CD8-positive, alpha-beta memory T cell (primary cell): ENCODE measurements at regions not wholly inside any gene's neighbourhood (a gene's known extent, or its start where the extent isn't known, plus 50 kb on each side); places are given as distances from the start of the nearest gene placed in this dataset.
"Not testable (repeated sequence)": the region's sequence is repeated elsewhere in the genome, so short reads cannot be mapped to it uniquely, and the experiment has no call there.

Experiments
- CTCF ChIA-PET: fragments of 350-600 bp; sonication (Branson Sonifier 250); formaldehyde crosslinking; loops from one replicate; lab custom pipeline; 2021; ENCODE audit warnings: antibody characterized with exemption; lab: Charles Lee
- POLR2A ChIA-PET: fragments of 350-600 bp; sonication (Branson Sonifier 250); formaldehyde crosslinking; loops from one replicate; lab custom pipeline; 2021; ENCODE audit warnings: antibody characterized with exemption; lab: Charles Lee
- DNase-seq, 5 donors: peaks; one replicate each; pipeline versions ENCODE4 v3.0.0 to v3.0.0-alpha.2; 2020 to 2022; ENCODE audit warnings: mixed read lengths in 1 of 5
- H3K27ac ChIP-seq: one replicate; pipeline ENCODE4 v1.7.0; 2013; ENCODE audit warnings: low read depth, mild to moderate bottlenecking, low read length, moderate library complexity
- H3K27me3 ChIP-seq: 2 replicates; pipeline ENCODE4 v1.7.0; 2013; ENCODE audit warnings: low read length, mild to moderate bottlenecking; ENCODE audit not compliant: insufficient read depth, poor library complexity, severe bottlenecking
- H3K36me3 ChIP-seq: 2 replicates; pipeline ENCODE4 v1.7.0; 2013; ENCODE audit warnings: mild to moderate bottlenecking, low read length, moderate library complexity; ENCODE audit not compliant: insufficient read depth
- H3K4me1 ChIP-seq: 2 replicates; pipeline ENCODE4 v1.7.0; 2013; ENCODE audit warnings: mild to moderate bottlenecking, low read length, moderate library complexity; ENCODE audit not compliant: insufficient read depth
- H3K4me3 ChIP-seq: 2 replicates; pipeline ENCODE4 v1.7.0; 2013; ENCODE audit warnings: mild to moderate bottlenecking, low read length
- H3K9me3 ChIP-seq: 2 replicates; pipeline ENCODE4 v1.7.0; 2013; ENCODE audit warnings: mild to moderate bottlenecking, low read length
- H3K27ac Mint-ChIP-seq, 8 donors: one replicate each; pipeline ENCODE4 v1.8.0; 2020 to 2021; ENCODE audit warnings: mixed read lengths in 8 of 8, mild to moderate bottlenecking in 6 of 8, inconsistent platforms in 3 of 8, moderate library complexity in 3 of 8
- H3K27me3 Mint-ChIP-seq, 2 donors: one replicate each; pipeline ENCODE4 v1.8.0; 2020 to 2021; ENCODE audit warnings: mixed read lengths in 2 of 2, mild to moderate bottlenecking in 1 of 2, moderate library complexity in 1 of 2
- H3K36me3 Mint-ChIP-seq, 3 donors: one replicate each; pipeline ENCODE4 v1.8.0; 2020 to 2021; ENCODE audit warnings: mixed read lengths in 3 of 3, inconsistent platforms in 1 of 3, mild to moderate bottlenecking in 1 of 3
- H3K4me1 Mint-ChIP-seq, 3 donors: one replicate each; pipeline ENCODE4 v1.8.0; 2020 to 2021; ENCODE audit warnings: mixed read lengths in 3 of 3, inconsistent platforms in 1 of 3, mild to moderate bottlenecking in 1 of 3
- H3K4me3 Mint-ChIP-seq, 7 donors: one replicate each; pipeline ENCODE4 v1.8.0; 2020 to 2021; ENCODE audit warnings: mixed read lengths in 7 of 7, mild to moderate bottlenecking in 6 of 7, moderate library complexity in 4 of 7, inconsistent platforms in 2 of 7
- H3K9me3 Mint-ChIP-seq, 5 donors: one replicate each; pipeline ENCODE4 v1.8.0; 2020 to 2022; ENCODE audit warnings: mixed read lengths in 5 of 5, mild to moderate bottlenecking in 3 of 5, moderate library complexity in 2 of 5, inconsistent platforms in 1 of 5

DNA sequence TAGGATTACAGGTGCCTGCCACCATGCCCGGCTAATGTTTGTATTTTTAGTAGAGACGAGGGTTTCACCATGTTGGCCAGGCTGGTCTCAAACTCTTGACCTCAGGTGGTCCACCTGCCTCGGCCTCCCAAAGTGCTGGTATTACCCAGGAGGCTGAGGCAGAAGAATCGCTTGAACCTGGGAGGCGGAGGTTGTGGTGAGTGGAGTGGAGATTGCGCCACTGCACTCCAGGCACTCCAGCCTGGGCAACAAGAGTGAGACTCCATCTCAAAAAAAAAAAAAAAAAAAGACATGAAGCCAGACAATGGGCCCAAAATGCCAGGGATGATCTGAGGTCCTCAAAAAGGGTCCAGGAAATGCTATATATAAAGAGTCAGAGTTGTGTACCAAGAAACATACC is 392.9 kb downstream of the SEC14L1 start:
- DNase-seq, CTCF ChIA-PET: not testable (repeated sequence)

DNA sequence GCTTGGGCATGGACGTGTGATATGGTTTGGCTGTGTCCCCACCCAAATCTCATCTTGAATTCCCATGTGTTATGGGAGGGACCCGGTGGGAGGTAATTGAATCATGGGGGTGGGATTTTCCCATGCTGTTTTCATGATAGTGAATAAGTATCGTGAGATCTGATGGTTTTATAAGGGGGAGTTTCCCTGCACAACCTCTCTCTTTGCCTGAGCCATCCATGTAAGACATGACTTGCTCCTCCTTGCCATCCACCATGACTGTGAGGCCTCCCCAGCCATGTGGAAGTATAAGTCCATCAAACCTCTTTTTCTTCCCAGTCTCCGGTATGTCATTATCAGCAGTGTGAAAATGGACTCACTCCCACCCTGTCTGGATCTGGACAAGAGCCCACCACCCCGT is 393.4 kb downstream of the SEC14L1 start:
- CTCF ChIA-PET: no interaction called here
- Histone ChIP-seq H3K36me3 (no peaks in the 10 kb centered on the region), H3K27me3 (peaks cover 5% of the 10 kb centered on the region), H3K9me3 (no peaks in the 10 kb centered on the region), H3K4me3 (no peak overlapping the region), H3K27ac (no peak overlapping the region), H3K4me1 (no peaks in the 10 kb centered on the region)
- Mint-ChIP-seq H3K27me3 (peaks cover 11 to 28% of the 10 kb centered on the region in 2 donors), H3K4me3 (no peak overlapping the region), H3K9me3 (peaks cover 0 to 5% (median 2%) of the 10 kb centered on the region in 5 donors), H3K27ac (peak overlapping the region in 1 of 8 donors; percentile 43), H3K4me1 (peaks cover 8 to 16% (median 10%) of the 10 kb centered on the region in 3 donors), H3K36me3 (no peaks in the 10 kb centered on the region)
- POLR2A ChIA-PET: no interaction called here
- no peak for DNase-seq

More for the DNA sequence above, 392.9 kb downstream of the SEC14L1 start:
- H3K4me1 ChIP-seq, H3K27ac ChIP-seq, H3K27me3 ChIP-seq, H3K4me3 Mint-ChIP-seq, H3K27ac Mint-ChIP-seq, H3K36me3 Mint-ChIP-seq, H3K4me3 ChIP-seq, H3K9me3 ChIP-seq, H3K9me3 Mint-ChIP-seq, H3K36me3 ChIP-seq, POLR2A ChIA-PET: not testable (repeated sequence)
- Mint-ChIP-seq H3K4me1 (peaks cover 8 to 19% (median 10%) of the 10 kb centered on the region in 3 donors), H3K27me3 (peaks cover 12 to 28% of the 10 kb centered on the region in 2 donors)

DNA sequence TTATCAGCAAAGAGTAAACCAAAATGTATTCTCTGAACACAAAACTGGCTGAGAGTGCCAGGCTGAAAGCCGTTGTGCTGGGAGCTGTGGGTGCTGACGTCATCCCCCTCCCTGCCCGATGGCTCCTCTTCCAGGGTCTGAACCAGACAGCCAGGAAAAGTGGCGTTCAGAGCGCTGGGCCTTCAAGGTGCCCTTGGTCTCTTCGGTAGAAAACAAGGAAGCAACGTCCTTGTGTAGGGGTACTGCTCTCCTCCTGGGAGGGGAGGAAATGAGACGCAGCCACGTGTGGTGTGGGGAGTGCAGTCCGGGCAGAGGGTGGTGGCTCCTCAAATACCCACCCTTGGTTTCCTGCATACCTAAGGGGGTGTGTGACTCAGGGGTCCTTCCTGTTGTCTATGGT is 394.7 kb downstream of the SEC14L1 start:
- H3K27me3 ChIP-seq: no peaks in the 10 kb centered on the region
- no peak overlapping the region for H3K27ac Mint-ChIP-seq
- ChIA-PET POLR2A (no interaction called here), CTCF (no interaction called here)
- no peak for DNase-seq
- peaks cover 5 to 11% (median 5%) of the 10 kb centered on the region in 3 donors for H3K4me1 Mint-ChIP-seq
- no peaks in the 10 kb centered on the region for H3K36me3 Mint-ChIP-seq
- H3K27ac ChIP-seq: no peak overlapping the region
- H3K27me3 Mint-ChIP-seq: peaks cover 6 to 27% of the 10 kb centered on the region in 2 donors
- H3K9me3 ChIP-seq: no peaks in the 10 kb centered on the region
- no peaks in the 10 kb centered on the region for H3K36me3 ChIP-seq
- H3K4me3 Mint-ChIP-seq: no peak overlapping the region
- H3K4me3 ChIP-seq: no peak overlapping the region
- peaks cover 0 to 5% (median 2%) of the 10 kb centered on the region in 5 donors for H3K9me3 Mint-ChIP-seq
- no peaks in the 10 kb centered on the region for H3K4me1 ChIP-seq

GRCh38 chr17:77535892-77536291 is 395.1 kb downstream of the SEC14L1 start:
- Histone ChIP-seq H3K4me1 (no peaks in the 10 kb centered on the region), H3K36me3 (no peaks in the 10 kb centered on the region), H3K9me3 (no peaks in the 10 kb centered on the region), H3K27me3 (no peaks in the 10 kb centered on the region), H3K4me3 (no peak overlapping the region), H3K27ac (no peak overlapping the region)
- Mint-ChIP-seq H3K4me1 (peaks cover 5 to 11% (median 5%) of the 10 kb centered on the region in 3 donors), H3K4me3 (no peak overlapping the region), H3K27ac (peak overlapping the region in 1 of 8 donors; percentile 42), H3K9me3 (peaks cover 0 to 5% (median 2%) of the 10 kb centered on the region in 5 donors), H3K36me3 (no peaks in the 10 kb centered on the region), H3K27me3 (peaks cover 6 to 23% of the 10 kb centered on the region in 2 donors)
- POLR2A ChIA-PET: no interaction called here
- DNase-seq: no peak
- CTCF ChIA-PET: no interaction called here

DNA sequence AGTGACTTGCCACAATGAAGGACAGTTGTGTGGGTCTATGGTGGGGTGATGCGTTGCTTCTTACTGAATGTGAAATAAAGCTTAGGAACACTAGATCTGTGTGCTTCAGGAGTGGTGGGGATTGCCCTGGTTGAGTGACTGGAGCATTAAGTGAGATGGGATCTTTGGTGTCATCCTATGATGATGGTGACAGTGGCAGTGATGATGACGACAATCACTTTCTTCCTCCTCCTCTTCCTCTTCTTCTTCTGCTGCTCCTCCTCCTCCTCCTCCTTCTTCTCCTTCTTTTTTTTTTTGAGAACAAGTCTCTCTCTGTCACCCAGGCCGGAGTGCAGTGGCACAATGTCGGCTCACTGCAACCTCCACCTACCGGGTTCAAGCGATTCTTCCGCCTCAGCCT is 396.8 kb downstream of the SEC14L1 start:
- H3K36me3 Mint-ChIP-seq: peaks cover 0 to 1% (median 0%) of the 10 kb centered on the region in 3 donors
- no peak overlapping the region for H3K27ac ChIP-seq
- no peak for DNase-seq
- H3K9me3 Mint-ChIP-seq: peaks cover 0 to 5% (median 2%) of the 10 kb centered on the region in 5 donors
- no peaks in the 10 kb centered on the region for H3K9me3 ChIP-seq
- H3K4me1 Mint-ChIP-seq: peaks cover 5 to 8% (median 5%) of the 10 kb centered on the region in 3 donors
- H3K4me3 ChIP-seq: no peak overlapping the region
- ChIA-PET CTCF (no interaction called here), POLR2A (no interaction called here)
- H3K36me3 ChIP-seq: no peaks in the 10 kb centered on the region
- H3K27me3 ChIP-seq: no peaks in the 10 kb centered on the region
- H3K4me1 ChIP-seq: peaks cover 4% of the 10 kb centered on the region
- no peak overlapping the region for H3K4me3 Mint-ChIP-seq
- H3K27me3 Mint-ChIP-seq: peaks cover 9 to 26% of the 10 kb centered on the region in 2 donors
- no peak overlapping the region for H3K27ac Mint-ChIP-seq

DNA sequence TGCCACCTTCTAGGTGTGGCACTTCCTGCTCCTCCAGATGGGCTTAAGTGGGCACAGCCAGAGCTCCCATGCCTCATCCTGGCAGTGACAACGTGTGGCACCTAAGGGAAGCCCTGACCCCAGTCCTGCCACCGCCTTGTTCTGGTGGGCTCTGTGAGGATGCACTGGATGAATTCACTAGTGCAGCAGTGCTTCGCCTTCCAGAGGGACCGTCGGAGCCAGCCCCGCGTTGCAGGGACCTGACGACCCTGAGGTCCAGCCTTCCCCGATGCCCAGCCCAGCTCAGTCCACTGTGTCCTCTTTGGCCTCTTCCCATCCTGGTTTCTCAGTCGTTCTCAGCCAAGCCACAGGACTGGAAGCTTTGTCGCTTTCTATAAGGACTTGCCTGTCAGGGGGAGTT is 399.8 kb downstream of the SEC14L1 start:
- H3K4me1 ChIP-seq: peaks cover 4% of the 10 kb centered on the region
- Mint-ChIP-seq H3K27me3 (peaks cover 9 to 28% of the 10 kb centered on the region in 2 donors), H3K4me1 (peaks cover 1 to 6% (median 5%) of the 10 kb centered on the region in 3 donors), H3K27ac (no peak overlapping the region), H3K36me3 (peaks cover 0 to 1% (median 0%) of the 10 kb centered on the region in 3 donors), H3K4me3 (no peak overlapping the region), H3K9me3 (no peaks in the 10 kb centered on the region)
- H3K9me3 ChIP-seq: no peaks in the 10 kb centered on the region
- DNase-seq: no peak
- H3K27ac ChIP-seq: no peak overlapping the region
- POLR2A ChIA-PET: no interaction called here
- H3K4me3 ChIP-seq: no peak overlapping the region
- CTCF ChIA-PET: interaction anchor here (1.7 kb wide), 1 partner anchor 8 kb away, joined by 5 read pairs; no protein-coding TSS in a partner anchor
- no peaks in the 10 kb centered on the region for H3K27me3 ChIP-seq
- no peaks in the 10 kb centered on the region for H3K36me3 ChIP-seq

GRCh38 chr17:77540975-77541374 is 400.2 kb downstream of the SEC14L1 start:
- Mint-ChIP-seq H3K4me3 (no peak overlapping the region), H3K27ac (no peak overlapping the region), H3K36me3 (peaks cover 0 to 1% (median 0%) of the 10 kb centered on the region in 3 donors), H3K9me3 (no peaks in the 10 kb centered on the region), H3K27me3 (peaks cover 9 to 25% of the 10 kb centered on the region in 2 donors), H3K4me1 (peaks cover 0 to 2% (median 2%) of the 10 kb centered on the region in 3 donors)
- Histone ChIP-seq H3K27ac (no peak overlapping the region), H3K4me1 (peaks cover 4% of the 10 kb centered on the region), H3K36me3 (no peaks in the 10 kb centered on the region), H3K4me3 (no peak overlapping the region), H3K9me3 (no peaks in the 10 kb centered on the region), H3K27me3 (no peaks in the 10 kb centered on the region)
- no peak for DNase-seq
- ChIA-PET POLR2A (no interaction called here), CTCF (no interaction called here)

DNA sequence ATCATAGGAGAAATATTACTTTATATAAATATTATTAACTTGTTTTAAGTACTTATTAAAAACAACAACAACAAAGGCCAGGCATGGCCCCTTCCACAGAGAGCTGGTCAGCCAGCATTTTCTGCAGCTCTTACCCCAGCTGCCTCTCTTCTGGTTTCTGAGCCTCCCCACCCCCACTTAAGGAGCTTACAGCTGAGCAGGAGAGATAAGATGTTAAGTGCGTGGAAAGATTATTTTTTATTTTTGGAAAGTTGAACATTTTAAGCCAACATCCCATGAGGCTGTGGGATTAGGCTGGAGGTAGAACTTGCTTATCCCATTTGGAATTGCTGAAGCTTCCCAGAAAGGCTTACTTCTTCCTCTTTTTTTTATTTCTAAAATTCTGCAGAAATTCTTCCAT is 401.2 kb downstream of the SEC14L1 start:
- POLR2A ChIA-PET: no interaction called here

More for the DNA sequence above, 401.2 kb downstream of the SEC14L1 start:
- Histone ChIP-seq H3K4me3 (no peak overlapping the region), H3K4me1 (peaks cover 4% of the 10 kb centered on the region), H3K9me3 (no peaks in the 10 kb centered on the region), H3K27ac (no peak overlapping the region), H3K27me3 (no peaks in the 10 kb centered on the region), H3K36me3 (no peaks in the 10 kb centered on the region)
- CTCF ChIA-PET: interaction anchor here (1.1 to 2.2 kb wide), 5 partner anchors 125 to 635 kb away, joined by 3 to 7 read pairs (median 3); no protein-coding TSS in a partner anchor
- no peak for DNase-seq
- Mint-ChIP-seq H3K9me3 (no peaks in the 10 kb centered on the region), H3K27me3 (peaks cover 8 to 24% of the 10 kb centered on the region in 2 donors), H3K4me3 (no peak overlapping the region), H3K27ac (no peak overlapping the region), H3K36me3 (peaks cover 0 to 1% (median 0%) of the 10 kb centered on the region in 3 donors), H3K4me1 (no peaks in the 10 kb centered on the region)
